Right lung (tissue), 2 donors: ENCODE measurements at regions not wholly inside any gene's neighbourhood (a gene's known extent, or its start where the extent isn't known, plus 50 kb on each side); places are given as distances from the start of the nearest gene placed in this dataset.
"Not testable (repeated sequence)": the region's sequence is repeated elsewhere in the genome, so short reads cannot be mapped to it uniquely, and the experiment has no call there.

Experiments
- DNase-seq, 2 donors: peaks; one replicate each; pipeline ENCODE4 v3.0.0-alpha.2; 2013

DNA sequence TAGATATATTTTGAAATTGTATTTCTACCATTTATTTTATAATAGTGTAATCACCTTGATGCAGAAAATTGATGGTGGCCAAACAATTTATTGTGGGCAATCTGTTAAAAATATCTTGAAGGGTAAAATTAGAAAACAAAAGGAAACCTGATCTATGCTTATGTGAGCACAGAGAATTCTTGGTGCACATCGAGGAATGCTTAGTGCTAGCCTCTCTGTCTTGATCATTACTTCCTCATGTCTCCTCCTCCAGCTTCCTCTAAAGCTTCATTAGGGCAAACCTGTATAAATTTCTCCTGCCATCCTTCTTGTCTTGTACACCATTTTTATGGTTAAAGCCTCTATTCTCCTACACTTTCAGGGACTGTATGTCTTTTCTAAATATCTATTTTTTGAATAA, 725.8 kb downstream of the RAPGEF2 start:
- no peak for DNase-seq

DNA sequence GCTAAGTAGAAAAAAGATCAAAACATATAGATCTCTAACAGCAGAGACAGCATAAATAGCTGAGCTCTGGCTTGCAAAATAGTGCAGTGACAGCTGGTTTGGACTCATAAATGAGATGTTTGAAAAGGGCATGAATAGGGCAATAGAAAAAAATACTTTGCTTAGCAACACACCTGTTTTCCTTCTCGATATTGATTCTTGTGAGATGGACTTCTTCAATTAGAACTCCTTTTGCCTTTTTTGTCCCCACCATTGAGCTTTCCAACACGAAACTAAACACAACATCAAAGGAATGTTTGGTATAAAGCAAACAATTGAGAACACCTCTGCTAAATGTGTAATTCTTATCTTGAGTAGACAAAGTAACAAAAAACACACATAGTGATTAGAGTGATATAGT, 726.3 kb downstream of the RAPGEF2 start:
- DNase-seq: no peak

DNA sequence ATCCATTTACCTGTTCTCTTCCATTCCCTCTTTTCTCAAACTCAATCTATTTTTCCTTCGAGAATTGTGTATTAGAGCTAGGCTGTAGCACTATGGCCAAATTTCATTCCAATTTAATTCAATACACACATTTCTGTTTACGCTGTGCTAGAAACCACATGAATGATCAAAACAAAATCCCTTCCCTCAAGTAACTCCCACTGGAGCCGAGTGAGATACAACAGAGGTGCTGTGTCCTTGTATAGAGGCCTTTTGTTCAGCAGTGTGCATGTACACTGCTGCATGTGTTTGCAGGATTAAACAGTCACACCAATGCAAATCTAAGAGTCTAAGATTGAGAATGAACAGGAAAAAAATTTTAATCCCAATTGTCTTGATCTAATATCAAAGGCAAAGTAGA, 734.2 kb downstream of the RAPGEF2 start:
- no peak for DNase-seq

DNA sequence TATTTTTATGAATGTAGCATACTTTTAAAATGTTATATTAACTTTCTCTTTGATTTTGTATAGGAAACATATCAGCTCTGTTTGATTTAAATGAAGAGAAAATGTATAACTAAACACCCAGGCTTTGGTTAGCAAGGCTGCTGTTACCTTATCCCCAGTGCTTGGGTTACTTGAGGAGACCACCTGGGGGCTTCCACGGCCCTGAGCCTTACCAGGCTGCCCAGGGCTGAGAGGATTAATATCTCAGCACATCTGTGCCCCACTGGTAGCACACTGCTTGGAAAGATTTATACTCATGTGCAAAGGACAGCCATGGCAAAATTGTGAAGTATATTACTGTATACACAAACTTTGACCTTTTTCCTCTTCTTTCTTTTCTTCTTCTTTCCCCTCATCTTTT, 752.9 kb downstream of the RAPGEF2 start:
- DNase-seq: no peak

DNA sequence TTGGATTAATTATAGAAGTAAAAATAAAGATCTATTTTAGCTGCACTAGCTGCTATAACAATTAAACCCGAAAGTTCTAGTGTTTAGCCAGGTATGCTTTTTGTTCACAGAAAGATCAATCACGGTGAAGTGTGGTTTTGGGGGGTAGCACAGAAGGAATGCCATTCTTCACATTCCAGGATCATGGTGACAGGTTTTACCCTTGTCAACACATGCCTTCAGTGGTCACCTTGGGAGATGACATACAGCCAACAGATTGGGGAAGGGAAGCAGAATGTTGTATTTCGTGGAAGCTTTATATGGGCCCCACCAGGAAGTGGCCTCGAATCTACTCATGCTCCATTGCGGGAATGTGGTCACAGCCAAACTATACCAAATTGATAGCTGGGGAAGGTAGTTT, 753.6 kb downstream of the RAPGEF2 start:
- no peak for DNase-seq

DNA sequence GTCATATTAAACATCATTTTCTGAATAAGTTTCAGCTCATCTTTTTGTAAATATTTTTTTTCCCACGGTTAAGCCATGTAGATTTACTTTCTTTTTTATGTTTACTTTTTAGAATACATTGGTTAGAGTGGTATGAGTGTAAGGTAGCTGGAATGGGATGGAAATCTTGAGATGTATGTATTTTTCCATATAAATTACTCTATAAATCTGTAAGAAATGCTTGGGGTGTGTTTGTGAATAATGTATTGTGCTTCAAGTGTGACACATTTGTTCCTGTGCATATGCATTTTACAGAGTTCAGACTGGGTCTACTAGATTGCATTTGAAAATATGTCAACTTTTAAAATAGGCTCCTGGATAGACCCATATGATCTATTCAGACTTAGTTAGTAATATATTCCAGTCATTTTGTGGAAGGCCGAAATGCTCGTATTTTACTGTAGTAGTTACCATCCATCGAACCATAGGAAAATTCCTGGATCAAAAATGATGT, 756.8 kb downstream of the RAPGEF2 start:
- DNase-seq: no peak

DNA sequence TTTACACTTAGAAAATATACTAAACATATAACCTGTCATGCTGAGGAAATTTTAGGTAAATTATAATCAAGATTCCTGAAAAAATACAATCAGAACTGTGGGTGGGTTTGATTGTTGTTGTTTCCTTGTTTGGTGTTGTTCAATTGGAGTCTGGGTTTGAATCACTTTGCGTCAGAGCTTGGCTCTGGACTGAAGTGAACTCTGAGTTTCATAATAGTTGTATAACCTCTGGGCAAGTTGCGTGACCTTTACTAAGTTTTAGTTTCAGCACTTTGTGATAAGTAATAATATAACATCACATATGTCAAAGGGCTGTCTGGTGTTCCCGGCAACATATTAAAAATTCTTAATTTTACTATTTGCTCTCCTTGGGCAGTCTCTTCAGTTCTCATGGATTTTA, 758.1 kb downstream of the RAPGEF2 start:
- no peak for DNase-seq

DNA sequence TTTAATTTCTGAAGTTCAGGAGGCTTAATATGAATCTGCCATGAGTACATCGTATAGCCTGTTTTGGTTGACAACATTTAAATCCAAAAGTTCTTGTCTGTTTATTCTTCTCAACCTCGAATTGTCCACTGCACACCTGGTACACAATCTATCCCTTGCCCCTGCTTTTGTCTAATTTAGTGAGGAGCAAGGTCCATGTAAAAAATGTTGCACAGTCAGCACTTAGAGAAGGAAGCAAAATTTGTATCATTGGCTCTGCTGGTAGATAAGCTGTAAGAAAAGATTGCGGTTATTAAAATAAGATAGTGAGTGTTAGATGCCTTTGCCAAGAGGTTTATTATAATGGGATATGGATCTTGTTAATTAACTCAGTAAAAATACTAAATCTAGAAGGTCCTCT, 761.5 kb downstream of the RAPGEF2 start:
- no peak for DNase-seq

DNA sequence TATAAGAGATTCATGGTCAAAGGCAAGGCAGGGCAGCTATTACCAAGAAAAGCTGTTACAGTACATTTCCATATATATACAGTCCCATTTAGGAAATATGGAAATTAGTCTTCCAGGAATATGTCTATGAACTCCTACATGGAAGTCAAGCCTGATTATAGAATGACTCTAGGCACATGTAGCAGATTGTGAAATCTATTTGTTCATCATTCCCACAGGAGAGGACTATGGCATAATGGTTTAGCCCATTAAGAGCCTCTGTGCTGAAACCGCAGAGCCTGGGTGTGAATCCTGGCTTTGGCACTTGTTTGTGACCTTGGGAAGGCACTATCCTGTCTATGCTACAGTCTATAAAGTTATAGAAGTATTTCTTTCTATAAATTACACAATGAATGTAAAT, 764.8 kb downstream of the RAPGEF2 start:
- DNase-seq: no peak

DNA sequence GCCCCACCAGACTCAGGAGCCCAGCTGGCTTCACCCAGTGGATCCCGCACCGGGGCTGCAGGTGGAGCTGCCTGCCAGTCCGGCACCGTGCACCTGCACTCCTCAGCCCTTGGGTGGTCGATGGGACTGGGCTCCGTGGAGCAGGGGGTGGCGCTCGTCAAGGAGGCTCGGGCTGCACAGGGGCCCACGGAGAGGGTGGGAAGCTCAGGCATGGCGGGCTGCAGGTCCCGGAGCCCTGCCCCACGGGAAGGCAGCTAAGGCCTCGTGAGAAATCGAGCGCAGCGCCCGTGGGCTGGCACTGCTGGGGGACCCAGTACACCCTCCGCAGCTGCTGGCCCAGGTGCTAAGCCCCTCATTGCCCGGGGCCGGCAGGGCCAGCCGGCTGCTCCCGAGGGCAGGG, 766.1 kb downstream of the RAPGEF2 start:
- DNase-seq: not testable (repeated sequence)

DNA sequence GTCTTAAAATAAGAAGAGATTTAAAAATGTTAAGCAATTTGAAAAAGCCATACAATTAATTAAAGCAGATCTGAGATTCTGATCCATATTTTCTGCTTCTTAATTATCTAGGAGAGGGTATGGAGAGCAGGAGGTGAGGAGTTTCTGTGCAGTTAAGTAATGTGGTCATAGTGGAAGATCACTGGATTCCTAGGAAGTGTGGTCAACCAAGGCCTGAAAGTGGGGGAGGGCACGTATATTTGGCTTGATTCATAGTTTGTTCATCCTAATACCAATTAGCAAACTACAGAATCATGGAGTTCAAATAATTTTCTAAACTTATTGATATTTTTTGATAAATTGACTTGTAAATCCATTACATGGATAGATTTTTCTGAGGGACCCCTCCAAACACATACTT, 768.3 kb downstream of the RAPGEF2 start:
- DNase-seq: no peak

DNA sequence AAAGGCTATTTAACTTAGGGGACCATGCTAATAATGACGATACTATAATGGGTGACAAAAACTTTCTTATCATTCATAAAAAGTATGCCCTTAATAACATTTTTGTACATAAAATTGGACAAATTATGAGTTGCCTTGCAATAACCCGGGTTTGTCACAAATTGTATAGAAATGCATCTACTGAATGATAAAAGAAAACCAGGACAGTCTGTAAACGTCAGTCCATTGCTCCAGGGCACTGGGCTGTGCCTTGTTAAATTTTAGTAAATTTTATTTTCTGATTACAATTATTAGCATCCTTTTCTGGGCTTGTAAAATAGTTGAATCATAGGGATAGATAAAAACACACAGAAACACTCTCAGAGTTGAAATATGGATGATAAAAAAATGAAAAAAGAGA, 778.3 kb downstream of the RAPGEF2 start:
- no peak for DNase-seq

DNA sequence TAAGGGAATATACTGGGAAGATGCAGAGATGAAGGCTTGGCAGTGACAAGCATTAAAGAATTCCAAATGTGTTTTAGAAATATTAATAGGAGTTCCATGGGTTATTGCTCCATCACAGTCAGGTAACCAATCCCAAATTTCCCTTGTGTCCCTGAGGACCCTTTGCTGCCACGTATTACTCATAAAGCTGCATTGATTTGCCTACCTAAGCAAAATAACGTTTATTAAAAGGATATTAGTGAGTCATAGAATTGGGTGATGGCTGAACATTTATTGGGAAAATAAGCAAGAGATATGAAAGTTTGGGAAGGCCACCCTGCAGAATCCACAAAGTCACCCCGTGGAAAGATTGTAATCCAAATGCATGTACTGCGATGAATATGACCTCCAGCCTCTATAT, 782.1 kb downstream of the RAPGEF2 start:
- no peak for DNase-seq

DNA sequence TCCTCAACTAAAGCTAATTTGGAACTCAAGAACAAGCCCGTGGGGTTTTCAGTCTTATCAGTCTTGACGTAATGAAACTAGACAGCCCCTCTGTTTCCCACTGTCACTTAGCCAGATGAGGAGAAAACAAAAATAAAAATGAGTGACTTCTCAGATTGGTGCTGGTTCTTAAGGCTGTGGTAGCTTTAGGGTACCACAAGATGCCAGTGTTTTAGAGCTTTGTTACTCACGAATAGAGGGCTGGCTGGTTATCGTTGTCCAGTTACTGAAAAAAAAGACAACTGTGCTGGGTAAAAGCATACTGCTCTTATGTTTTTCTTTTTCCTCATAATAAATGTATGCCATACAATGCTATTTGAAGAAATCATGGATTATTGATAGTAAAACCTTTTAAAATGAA, 796.7 kb downstream of the RAPGEF2 start:
- DNase-seq: no peak

DNA sequence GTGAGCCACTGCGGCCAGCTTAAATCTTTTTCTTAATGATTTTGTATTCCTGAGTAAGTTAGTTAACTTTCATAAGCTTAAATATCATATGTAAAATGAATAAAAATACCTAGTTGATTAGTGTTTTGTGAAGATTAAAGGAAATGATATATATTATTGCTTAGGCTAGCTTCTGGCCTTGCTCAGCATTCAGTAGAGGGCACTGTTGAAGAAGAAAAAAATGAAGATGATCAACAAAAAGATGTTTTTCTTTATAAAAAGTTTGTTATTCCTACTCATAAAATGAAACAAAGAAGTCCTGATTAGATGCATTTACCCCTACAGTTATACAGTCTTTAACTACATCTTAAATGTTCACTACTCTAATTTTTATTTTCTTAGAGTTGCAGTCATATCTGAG, 797.7 kb downstream of the RAPGEF2 start:
- no peak for DNase-seq

DNA sequence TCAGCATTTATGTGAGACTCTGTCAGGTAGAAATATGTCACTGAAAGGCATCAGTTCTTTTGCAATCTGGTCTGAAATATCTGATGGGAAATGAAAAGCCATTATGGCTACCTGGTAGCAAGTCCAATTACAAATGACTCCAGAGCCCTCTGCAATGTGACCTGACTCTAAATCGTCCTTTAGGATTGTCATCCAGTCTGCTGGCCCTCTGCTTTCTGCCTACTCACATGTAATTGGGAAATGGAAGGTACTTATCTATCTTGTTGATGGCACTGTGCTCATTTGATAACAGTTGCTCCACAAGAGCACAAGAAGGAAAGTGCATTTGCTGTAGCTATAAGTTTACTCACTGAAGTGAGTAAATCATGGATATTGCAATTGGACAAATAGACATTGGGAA, 799.8 kb downstream of the RAPGEF2 start:
- no peak for DNase-seq

DNA sequence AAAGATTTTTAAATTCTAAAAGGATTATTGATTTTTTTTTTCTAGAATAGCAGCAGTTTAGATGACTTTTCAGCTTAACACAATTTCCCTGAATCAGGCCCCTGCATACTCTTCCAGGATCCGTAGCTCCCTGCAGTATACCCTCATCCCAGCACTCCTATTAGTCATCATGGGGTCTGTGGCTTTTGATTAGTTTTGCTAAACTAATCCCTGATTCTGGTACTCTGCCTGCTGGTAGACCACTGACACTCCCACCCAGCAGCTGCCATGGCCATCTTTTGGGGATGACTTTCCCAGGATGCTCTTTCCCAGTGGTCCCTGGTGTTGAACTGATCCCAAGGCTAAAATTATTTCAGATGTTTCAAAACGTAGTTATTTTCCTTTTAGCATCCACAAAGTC, 802.0 kb downstream of the RAPGEF2 start:
- DNase-seq: no peak

DNA sequence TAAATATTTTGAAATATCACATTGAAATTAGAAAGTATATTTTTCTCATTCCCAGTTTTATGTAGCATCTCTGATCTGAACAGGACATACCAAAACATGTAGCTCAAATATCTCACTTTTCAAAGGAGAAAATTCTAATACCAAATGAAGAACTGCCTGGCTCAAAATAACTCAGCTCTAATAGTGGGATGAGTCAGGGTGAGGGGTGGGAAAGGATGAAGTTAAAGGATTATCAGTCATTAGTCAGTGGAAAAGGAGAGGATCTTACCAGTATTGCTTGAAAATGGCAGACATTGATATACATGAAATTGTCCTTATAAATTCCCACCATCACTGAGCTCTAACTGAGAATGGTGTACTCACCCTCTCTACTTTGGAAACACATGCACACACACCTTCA, 803.2 kb downstream of the RAPGEF2 start:
- DNase-seq: no peak

DNA sequence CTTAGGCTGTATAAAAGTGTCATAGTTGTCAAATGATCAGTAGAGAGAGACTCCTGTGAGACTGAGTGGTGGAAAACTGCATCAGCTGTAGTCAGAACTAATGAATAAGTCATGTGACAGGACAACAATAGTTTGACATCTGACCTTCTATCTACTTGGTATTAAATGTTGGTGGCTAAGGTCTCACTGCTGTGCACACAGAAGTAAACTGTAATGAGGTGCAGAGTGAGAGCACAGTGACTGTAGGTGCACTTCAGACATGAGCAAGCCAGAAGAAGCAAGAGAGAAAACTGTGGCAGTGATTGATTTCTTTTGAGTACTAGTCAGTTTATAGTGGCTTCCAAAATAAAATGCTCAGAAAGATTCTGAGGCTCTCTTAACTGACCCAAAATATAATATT, 803.6 kb downstream of the RAPGEF2 start:
- no peak for DNase-seq

DNA sequence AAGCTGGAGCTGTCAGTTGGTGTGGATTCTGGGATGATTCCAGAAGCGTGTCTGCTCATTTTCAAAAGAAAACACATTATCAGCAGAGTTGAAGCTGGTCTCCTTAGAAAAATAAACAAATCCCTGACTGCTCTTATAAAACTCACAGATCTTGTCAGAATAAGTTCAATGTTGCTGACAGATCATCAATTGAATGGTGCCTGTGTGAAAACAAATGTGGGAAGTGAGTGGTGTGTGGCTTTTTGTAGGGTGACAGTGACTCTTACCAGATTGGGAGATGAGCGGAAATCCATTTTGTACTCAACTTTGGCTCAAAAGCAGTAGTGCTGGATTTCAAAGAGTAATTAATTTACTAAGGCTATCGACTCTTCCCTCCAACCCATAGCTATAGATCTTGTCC, 807.8 kb downstream of the RAPGEF2 start:
- peak; percentile 1 to 17 for DNase-seq

DNA sequence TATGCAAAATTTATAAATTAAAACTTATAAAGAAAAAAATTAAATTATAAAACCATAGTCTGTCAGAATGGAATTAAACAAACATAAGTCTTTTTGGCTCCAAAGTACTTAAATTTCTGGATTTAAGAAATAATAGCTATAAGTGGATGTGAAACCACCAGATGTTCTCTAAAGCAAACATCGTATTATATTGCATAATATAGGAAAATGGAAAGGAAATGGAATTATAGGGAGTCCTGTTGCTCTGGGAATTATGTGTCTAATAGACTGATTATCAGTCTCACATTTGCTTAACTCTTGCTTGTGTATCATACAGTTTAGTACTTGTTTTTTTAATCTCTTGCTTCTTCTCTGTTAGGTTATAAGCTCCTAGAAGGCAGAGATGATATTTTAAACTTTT, 819.2 kb downstream of the RAPGEF2 start:
- no peak for DNase-seq

DNA sequence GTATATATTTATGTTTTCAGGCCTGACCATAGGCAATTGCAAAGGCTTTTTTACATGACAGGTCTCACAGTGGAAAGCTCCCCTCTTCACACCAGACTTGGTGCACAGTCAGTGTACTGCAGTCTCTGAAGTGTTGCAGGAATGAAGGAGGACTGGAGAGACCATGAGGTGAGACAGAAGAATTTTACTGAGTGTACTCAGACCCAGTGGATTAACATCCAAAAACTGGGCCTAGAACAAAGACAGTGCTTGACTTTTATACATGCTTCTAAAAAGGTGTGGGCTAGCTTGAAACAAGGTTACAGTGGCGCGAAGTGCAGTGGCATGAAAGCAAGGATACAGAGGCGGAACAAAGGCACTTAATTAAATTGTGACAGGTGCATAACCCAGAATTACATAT, 822.9 kb downstream of the RAPGEF2 start:
- no peak for DNase-seq

DNA sequence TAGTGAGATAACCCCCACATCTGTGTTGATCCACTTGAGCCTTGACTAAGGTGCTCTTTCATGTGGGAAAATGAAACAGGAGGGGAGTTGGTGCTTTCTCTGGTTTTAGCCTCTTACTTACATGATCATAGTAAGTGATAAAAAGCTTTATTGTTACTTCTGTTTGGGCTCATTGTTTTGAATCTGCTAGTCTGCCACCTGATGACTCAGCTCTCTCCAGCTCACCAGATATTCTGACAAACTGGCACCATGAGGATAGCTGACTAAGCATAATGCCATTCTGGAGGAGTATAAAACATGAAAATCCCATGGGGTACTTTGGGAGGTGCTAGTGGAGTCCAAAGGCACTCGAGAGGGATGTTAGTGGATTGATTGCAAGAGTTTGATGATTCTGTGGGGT, 824.0 kb downstream of the RAPGEF2 start:
- DNase-seq: no peak

DNA sequence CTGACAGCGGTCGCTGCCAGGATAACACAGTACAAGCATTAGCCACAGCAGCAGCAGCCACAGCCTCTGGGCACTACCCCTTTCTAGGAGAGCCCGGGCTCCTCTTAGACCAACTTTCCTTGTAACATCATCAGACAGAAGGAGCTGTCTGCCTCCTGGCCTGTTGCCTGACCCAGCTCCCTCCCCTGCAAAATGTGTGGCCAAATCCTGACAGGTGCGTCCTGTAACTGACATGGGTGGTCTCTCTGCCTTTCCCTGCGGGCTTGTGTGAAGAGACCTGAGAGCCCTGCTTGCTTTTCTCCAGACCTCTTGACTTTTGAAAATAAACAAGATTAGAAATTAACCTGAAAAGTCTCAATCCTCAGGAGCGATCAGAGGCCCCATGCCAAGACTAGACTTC, 824.9 kb downstream of the RAPGEF2 start:
- DNase-seq: no peak

DNA sequence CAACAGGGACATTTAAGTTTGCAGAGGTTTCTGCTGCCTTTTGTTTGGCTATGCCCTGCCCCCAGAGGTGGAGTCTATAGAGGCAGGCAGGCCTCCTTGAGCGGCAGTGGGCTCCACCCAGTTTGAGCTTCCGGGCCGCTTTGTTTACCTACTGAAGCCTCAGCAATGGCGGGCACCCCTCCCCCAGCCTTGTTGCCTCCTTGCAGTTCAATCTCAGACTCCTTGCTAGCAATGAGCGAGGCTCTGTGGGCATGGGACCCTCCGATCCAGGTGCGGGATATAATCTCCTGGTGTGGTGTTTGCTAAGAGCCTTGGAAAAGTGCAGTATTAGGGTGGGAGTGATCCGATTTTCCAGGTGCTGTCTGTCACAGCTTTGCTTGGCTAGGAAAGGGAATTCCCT, 831.7 kb downstream of the RAPGEF2 start:
- not testable (repeated sequence) for DNase-seq
